ENCODE measurements at regions not wholly inside any gene's neighbourhood (a gene's known extent, or its start where the extent isn't known, plus 50 kb on each side); places are given as distances from the start of the nearest gene placed in this dataset.

DNA sequence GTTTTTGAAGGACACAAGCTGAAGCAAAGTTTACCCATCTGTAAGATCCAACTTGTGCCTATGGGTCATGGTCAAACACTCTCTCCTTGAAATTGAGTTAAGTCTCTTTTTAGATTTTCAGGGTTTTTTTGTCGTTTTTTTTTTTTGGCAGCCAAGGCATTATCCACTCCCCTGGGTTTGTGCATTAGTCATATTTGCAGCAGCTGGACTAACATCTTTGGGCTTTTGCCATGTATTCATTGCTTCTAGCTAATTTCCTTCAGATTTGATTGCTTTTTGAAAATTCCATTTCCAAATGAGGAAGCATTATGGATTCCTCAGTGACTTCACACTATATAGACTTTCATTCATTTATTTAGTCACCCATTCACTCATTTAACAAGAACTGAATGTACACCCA, 80.3 kb upstream of the SRRM4 start (continued):
- TF ChIP-seq, protein P1, sequence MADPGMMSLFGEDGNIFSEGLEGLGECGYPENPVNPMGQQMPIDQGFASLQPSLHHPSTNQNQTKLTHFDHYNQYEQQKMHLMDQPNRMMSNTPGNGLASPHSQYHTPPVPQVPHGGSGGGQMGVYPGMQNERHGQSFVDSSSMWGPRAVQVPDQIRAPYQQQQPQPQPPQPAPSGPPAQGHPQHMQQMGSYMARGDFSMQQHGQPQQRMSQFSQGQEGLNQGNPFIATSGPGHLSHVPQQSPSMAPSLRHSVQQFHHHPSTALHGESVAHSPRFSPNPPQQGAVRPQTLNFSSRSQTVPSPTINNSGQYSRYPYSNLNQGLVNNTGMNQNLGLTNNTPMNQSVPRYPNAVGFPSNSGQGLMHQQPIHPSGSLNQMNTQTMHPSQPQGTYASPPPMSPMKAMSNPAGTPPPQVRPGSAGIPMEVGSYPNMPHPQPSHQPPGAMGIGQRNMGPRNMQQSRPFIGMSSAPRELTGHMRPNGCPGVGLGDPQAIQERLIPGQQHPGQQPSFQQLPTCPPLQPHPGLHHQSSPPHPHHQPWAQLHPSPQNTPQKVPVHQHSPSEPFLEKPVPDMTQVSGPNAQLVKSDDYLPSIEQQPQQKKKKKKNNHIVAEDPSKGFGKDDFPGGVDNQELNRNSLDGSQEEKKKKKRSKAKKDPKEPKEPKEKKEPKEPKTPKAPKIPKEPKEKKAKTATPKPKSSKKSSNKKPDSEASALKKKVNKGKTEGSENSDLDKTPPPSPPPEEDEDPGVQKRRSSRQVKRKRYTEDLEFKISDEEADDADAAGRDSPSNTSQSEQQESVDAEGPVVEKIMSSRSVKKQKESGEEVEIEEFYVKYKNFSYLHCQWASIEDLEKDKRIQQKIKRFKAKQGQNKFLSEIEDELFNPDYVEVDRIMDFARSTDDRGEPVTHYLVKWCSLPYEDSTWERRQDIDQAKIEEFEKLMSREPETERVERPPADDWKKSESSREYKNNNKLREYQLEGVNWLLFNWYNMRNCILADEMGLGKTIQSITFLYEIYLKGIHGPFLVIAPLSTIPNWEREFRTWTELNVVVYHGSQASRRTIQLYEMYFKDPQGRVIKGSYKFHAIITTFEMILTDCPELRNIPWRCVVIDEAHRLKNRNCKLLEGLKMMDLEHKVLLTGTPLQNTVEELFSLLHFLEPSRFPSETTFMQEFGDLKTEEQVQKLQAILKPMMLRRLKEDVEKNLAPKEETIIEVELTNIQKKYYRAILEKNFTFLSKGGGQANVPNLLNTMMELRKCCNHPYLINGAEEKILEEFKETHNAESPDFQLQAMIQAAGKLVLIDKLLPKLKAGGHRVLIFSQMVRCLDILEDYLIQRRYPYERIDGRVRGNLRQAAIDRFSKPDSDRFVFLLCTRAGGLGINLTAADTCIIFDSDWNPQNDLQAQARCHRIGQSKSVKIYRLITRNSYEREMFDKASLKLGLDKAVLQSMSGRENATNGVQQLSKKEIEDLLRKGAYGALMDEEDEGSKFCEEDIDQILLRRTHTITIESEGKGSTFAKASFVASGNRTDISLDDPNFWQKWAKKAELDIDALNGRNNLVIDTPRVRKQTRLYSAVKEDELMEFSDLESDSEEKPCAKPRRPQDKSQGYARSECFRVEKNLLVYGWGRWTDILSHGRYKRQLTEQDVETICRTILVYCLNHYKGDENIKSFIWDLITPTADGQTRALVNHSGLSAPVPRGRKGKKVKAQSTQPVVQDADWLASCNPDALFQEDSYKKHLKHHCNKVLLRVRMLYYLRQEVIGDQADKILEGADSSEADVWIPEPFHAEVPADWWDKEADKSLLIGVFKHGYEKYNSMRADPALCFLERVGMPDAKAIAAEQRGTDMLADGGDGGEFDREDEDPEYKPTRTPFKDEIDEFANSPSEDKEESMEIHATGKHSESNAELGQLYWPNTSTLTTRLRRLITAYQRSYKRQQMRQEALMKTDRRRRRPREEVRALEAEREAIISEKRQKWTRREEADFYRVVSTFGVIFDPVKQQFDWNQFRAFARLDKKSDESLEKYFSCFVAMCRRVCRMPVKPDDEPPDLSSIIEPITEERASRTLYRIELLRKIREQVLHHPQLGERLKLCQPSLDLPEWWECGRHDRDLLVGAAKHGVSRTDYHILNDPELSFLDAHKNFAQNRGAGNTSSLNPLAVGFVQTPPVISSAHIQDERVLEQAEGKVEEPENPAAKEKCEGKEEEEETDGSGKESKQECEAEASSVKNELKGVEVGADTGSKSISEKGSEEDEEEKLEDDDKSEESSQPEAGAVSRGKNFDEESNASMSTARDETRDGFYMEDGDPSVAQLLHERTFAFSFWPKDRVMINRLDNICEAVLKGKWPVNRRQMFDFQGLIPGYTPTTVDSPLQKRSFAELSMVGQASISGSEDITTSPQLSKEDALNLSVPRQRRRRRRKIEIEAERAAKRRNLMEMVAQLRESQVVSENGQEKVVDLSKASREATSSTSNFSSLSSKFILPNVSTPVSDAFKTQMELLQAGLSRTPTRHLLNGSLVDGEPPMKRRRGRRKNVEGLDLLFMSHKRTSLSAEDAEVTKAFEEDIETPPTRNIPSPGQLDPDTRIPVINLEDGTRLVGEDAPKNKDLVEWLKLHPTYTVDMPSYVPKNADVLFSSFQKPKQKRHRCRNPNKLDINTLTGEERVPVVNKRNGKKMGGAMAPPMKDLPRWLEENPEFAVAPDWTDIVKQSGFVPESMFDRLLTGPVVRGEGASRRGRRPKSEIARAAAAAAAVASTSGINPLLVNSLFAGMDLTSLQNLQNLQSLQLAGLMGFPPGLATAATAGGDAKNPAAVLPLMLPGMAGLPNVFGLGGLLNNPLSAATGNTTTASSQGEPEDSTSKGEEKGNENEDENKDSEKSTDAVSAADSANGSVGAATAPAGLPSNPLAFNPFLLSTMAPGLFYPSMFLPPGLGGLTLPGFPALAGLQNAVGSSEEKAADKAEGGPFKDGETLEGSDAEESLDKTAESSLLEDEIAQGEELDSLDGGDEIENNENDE (IDR thresholded peaks at IDR 0.05; ENCODE audit: insufficient replicate concordance, low read length): no peak
- TF ChIP-seq, protein P2, sequence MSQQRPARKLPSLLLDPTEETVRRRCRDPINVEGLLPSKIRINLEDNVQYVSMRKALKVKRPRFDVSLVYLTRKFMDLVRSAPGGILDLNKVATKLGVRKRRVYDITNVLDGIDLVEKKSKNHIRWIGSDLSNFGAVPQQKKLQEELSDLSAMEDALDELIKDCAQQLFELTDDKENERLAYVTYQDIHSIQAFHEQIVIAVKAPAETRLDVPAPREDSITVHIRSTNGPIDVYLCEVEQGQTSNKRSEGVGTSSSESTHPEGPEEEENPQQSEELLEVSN (IDR thresholded peaks at IDR 0.05): no peak
- TF ChIP-seq TAF1 (IDR thresholded peaks at IDR 0.05; ENCODE audit: low read depth, low read length): no peak
- TF ChIP-seq HDAC6 (IDR thresholded peaks at IDR 0.05; ENCODE audit: low read depth, low read length): no peak
- no peak for TF ChIP-seq TEAD4 (IDR thresholded peaks at IDR 0.05; ENCODE audit: low read depth, low read length)
- no peak for TF ChIP-seq NRF1 (IDR thresholded peaks at IDR 0.05; ENCODE audit: low read depth, low read length)
- no peak for TF ChIP-seq RXRA (IDR thresholded peaks at IDR 0.05; ENCODE audit: insufficient read depth, low read depth, low read length)
- TF ChIP-seq EGR1 (IDR thresholded peaks at IDR 0.05; ENCODE audit: borderline replicate concordance, low read depth, low read length): no peak
- no peak for TF ChIP-seq SP4 (IDR thresholded peaks at IDR 0.05; ENCODE audit: low read length)
